ENCODE measurements at regions not wholly inside any gene's neighbourhood (a gene's known extent, or its start where the extent isn't known, plus 50 kb on each side); places are given as distances from the start of the nearest gene placed in this dataset.
"Not testable (repeated sequence)": the region's sequence is repeated elsewhere in the genome, so short reads cannot be mapped to it uniquely, and the experiment has no call there.

DNA sequence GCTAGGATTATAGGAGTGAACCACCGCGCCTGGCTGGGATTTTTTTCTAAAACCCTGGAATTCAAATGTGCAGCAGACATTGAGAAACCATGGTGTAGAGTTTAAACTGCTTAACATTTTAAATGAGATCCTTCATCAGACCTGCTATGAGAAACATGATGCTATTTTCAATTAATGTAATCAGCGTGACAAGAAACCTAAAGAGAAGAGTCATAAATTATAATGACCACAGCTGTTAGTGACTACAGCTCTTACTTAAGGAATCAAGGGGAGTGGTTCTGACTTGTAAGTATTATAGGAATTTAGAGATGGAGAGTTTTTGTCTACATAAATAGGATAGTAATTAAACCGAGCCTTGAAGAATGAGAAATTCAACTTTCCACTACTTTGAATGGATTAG lies 170.6 kb downstream of the BARX2 start:
- Histone ChIP-seq H2AFZ (no peak overlapping the region), H3F3A (ENCODE audit: insufficient read depth, low read depth) (no peaks in the 10 kb centered on the region), H3K4me2 (no peak overlapping the region), H4K20me1 (ENCODE audit: insufficient read depth) (no peaks in the 10 kb centered on the region), H3K27me3 (ENCODE audit: insufficient read depth, low read depth) (no peaks in the 10 kb centered on the region), H3K4me3 (no peak overlapping the region), H3K27ac (no peak overlapping the region), H3K4me1 (replicated peaks; ENCODE audit: insufficient read depth) (no peaks in the 10 kb centered on the region), H3K79me2 (ENCODE audit: low read depth) (no peaks in the 10 kb centered on the region), H3K36me3 (ENCODE audit: low read depth) (no peaks in the 10 kb centered on the region), H3K9me2 (ENCODE audit: insufficient read depth) (no peaks in the 10 kb centered on the region), H3K9me3 (ENCODE audit: insufficient read depth, low read depth) (no peaks in the 10 kb centered on the region)
- no peak for DNase-seq
- no TSS peak for BruUV-seq (replicated peaks)
- POLR2A ChIA-PET (ENCODE audit: unreplicated experiment) = no interaction called here
- intact Hi-C loops (cut with micrococcal nuclease; ENCODE audit: unreplicated experiment) = no loop called here
- TF ChIP-seq, protein P1, sequence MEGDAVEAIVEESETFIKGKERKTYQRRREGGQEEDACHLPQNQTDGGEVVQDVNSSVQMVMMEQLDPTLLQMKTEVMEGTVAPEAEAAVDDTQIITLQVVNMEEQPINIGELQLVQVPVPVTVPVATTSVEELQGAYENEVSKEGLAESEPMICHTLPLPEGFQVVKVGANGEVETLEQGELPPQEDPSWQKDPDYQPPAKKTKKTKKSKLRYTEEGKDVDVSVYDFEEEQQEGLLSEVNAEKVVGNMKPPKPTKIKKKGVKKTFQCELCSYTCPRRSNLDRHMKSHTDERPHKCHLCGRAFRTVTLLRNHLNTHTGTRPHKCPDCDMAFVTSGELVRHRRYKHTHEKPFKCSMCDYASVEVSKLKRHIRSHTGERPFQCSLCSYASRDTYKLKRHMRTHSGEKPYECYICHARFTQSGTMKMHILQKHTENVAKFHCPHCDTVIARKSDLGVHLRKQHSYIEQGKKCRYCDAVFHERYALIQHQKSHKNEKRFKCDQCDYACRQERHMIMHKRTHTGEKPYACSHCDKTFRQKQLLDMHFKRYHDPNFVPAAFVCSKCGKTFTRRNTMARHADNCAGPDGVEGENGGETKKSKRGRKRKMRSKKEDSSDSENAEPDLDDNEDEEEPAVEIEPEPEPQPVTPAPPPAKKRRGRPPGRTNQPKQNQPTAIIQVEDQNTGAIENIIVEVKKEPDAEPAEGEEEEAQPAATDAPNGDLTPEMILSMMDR (conservative IDR thresholded peaks at IDR 0.05) = no peak
- no peak for TF ChIP-seq EZH2 (IDR thresholded peaks at IDR 0.05; ENCODE audit: low read depth)
- CTCF ChIA-PET = no interaction called here

DNA sequence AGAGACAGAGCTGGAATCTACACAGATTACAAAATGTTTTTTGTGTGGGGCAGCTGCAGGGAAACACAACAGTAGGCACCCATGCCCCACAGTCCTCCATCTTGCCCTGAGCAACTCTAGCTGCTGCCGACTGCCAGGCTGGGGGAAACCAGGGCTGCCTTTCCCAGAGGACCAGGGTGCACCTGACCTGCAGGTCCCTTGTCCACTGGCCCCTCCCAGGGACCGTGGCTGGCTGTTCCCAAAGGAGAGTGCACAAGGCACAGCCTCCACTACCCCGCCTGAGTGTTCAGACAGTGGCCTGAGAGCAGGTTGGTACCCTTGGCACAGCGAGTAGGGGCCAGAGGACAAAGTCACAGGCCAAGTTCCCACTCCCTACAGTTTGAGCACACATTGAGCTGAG lies 181.8 kb downstream of the BARX2 start:
- ChIA-PET CTCF (no interaction called here), POLR2A (ENCODE audit: unreplicated experiment) (no interaction called here)
- DNase-seq = no peak
- Histone ChIP-seq H3K9me3 (ENCODE audit: insufficient read depth, low read depth) (no peaks in the 10 kb centered on the region), H3K27me3 (ENCODE audit: insufficient read depth, low read depth) (no peaks in the 10 kb centered on the region), H2AFZ (no peak overlapping the region), H3K9me2 (ENCODE audit: insufficient read depth) (no peaks in the 10 kb centered on the region), H3K4me3 (no peak overlapping the region), H4K20me1 (ENCODE audit: insufficient read depth) (no peaks in the 10 kb centered on the region), H3K4me1 (replicated peaks; ENCODE audit: insufficient read depth) (no peaks in the 10 kb centered on the region), H3K79me2 (ENCODE audit: low read depth) (no peaks in the 10 kb centered on the region), H3F3A (ENCODE audit: insufficient read depth, low read depth) (no peaks in the 10 kb centered on the region), H3K36me3 (ENCODE audit: low read depth) (no peaks in the 10 kb centered on the region), H3K4me2 (no peak overlapping the region), H3K27ac (no peak overlapping the region)
- no peak for TF ChIP-seq EZH2 (IDR thresholded peaks at IDR 0.05; ENCODE audit: low read depth)
- TF ChIP-seq, protein P1 (conservative IDR thresholded peaks at IDR 0.05) = no peak
- intact Hi-C loops (cut with micrococcal nuclease; ENCODE audit: unreplicated experiment) = no loop called here
- BruUV-seq (replicated peaks) = no TSS peak

DNA sequence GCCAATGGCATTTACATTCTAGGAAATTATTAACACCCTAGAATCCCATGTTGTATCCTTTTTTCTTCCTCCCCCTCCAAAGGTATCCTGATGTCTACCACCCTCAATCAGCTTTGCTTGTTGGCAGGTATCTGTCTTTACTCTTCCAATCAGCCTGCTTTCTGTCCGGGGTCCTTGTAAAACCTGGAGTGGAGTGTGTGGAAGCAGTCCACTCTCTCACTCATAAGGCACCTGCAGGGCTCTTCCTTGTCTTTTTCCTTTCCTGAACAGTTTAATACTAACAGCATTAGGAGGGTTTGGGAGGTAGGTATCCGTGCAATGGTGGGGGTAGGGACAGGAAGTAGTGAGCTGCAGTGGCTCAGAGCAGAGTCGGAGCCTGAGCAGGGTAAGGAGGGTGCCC lies 193.4 kb downstream of the BARX2 start:
- H4K20me1 ChIP-seq (ENCODE audit: insufficient read depth) = no peaks in the 10 kb centered on the region; the same call in 1 of the 2 replicates

DNA sequence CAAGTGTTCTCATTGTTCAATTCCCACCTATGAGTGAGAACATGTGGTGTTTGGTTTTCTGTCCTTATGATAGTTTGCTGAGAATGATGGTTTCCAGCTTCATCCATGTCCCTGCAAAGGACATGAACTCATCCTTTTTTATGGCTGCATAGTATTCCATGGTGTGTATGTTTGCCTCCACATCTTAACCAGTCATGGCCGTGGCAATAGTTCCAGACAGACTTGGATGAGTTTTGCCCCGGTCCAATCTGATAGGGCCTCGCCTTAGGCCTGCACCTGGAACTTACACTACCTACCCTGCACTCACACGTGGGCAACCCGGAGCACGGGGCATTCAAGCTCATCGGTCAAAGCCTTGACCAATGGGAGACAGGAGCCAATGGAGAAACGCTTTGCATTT lies 197.0 kb downstream of the BARX2 start:
- CTCF ChIA-PET; intact Hi-C loops (cut with micrococcal nuclease; ENCODE audit: unreplicated experiment): not testable (repeated sequence)

More for the DNA sequence above, 193.4 kb downstream of the BARX2 start:
- no TSS peak for BruUV-seq (replicated peaks)
- POLR2A ChIA-PET (ENCODE audit: unreplicated experiment) = no interaction called here
- Histone ChIP-seq H3K27ac (no peak overlapping the region), H3F3A (ENCODE audit: insufficient read depth, low read depth) (no peaks in the 10 kb centered on the region), H3K4me1 (replicated peaks; ENCODE audit: insufficient read depth) (no peaks in the 10 kb centered on the region), H2AFZ (no peak overlapping the region), H3K79me2 (ENCODE audit: low read depth) (no peaks in the 10 kb centered on the region), H3K36me3 (ENCODE audit: low read depth) (no peaks in the 10 kb centered on the region), H3K27me3 (ENCODE audit: insufficient read depth, low read depth) (no peaks in the 10 kb centered on the region), H3K4me3 (no peak overlapping the region), H3K9me3 (ENCODE audit: insufficient read depth, low read depth) (no peaks in the 10 kb centered on the region), H3K9me2 (ENCODE audit: insufficient read depth) (peaks cover 6% of the 10 kb centered on the region; the same call in 1 of the 2 replicates), H3K4me2 (no peak overlapping the region)
- TF ChIP-seq, protein P1 (conservative IDR thresholded peaks at IDR 0.05) = no peak
- no peak for TF ChIP-seq EZH2 (IDR thresholded peaks at IDR 0.05; ENCODE audit: low read depth)
- CTCF ChIA-PET = no interaction called here
- no peak for DNase-seq
- intact Hi-C loops (cut with micrococcal nuclease; ENCODE audit: unreplicated experiment) = no loop called here

More for the DNA sequence above, 197.0 kb downstream of the BARX2 start:
- POLR2A ChIA-PET (ENCODE audit: unreplicated experiment); H2AFZ ChIP-seq; H3K27ac ChIP-seq; H3K36me3 ChIP-seq (ENCODE audit: low read depth); H3K4me2 ChIP-seq; H3K4me3 ChIP-seq; H3F3A ChIP-seq (ENCODE audit: insufficient read depth, low read depth); DNase-seq; BruUV-seq (replicated peaks); H4K20me1 ChIP-seq (ENCODE audit: insufficient read depth); H3K9me3 ChIP-seq (ENCODE audit: insufficient read depth, low read depth); H3K9me2 ChIP-seq (ENCODE audit: insufficient read depth); H3K27me3 ChIP-seq (ENCODE audit: insufficient read depth, low read depth); H3K4me1 ChIP-seq (replicated peaks; ENCODE audit: insufficient read depth); H3K79me2 ChIP-seq (ENCODE audit: low read depth): not testable (repeated sequence)
